HG03097 (cell line): ENCODE measurements at regions not wholly inside any gene's neighbourhood (a gene's known extent, or its start where the extent isn't known, plus 50 kb on each side); places are given as distances from the start of the nearest gene placed in this dataset.

Source experiments
- ATAC-seq: cut with Tn5 transposase; IDR thresholded peaks from one replicate; pipeline ENCODE4 v1.9.1; 2021; ENCODE audit not compliant: unreplicated experiment, low FRiP score

DNA sequence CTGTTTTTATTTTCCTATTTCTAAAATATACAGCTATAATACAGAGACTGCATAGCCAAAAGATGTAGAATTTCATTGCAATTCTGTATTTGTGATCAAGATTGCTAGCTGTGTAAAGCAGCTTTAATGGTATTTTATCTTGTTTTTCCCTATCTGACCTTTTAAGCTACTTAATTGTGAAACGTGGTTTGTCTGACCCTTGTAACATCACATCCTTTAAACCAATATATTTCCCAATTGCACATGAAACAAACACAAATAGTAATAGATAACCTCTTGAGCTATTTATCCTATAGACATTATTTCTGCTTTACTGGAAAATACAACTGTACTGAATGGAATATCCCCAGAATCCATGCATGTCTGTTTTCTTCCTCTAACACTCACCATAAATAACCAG, 112.2 kb upstream of the PLPPR4 start:
- ATAC-seq: no peak

DNA sequence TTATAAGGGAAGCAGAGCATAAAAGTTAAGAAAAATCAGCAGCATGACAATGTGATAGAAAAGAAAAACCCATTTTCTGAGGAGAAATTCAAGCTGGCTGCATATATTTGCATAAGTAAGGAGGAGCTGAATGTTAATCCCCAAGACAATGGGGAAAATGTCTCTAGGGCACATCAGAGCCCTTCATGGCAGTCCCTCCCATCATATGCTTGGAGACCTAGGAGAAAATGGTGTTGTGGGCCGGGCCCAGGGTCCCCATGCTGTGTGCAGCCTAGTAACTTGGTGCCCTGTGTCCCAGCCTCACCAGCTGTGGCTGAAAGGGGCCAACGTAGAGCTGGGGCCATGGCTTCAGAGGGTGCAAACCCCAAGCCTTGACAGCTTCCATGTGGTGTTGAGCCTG, 100.6 kb upstream of the PLPPR4 start:
- no peak for ATAC-seq

DNA sequence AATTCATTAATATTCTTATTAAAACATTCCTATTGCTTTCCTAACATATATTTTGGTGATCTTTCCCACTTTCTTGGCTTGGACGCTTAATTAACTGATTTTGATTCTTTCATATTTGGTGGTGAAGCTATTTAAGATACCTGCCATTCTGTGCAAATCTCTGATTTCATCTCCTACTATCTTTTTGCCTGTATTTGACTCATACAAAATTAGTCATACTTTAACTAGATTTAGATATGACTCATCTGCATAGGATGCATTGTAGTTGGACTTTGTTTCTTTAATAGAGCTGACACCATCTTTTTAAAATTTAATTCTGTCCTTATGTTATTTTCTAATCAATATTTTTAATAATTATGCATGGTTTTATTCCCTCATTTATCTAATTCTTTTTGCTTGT, 93.8 kb upstream of the PLPPR4 start:
- no peak for ATAC-seq

DNA sequence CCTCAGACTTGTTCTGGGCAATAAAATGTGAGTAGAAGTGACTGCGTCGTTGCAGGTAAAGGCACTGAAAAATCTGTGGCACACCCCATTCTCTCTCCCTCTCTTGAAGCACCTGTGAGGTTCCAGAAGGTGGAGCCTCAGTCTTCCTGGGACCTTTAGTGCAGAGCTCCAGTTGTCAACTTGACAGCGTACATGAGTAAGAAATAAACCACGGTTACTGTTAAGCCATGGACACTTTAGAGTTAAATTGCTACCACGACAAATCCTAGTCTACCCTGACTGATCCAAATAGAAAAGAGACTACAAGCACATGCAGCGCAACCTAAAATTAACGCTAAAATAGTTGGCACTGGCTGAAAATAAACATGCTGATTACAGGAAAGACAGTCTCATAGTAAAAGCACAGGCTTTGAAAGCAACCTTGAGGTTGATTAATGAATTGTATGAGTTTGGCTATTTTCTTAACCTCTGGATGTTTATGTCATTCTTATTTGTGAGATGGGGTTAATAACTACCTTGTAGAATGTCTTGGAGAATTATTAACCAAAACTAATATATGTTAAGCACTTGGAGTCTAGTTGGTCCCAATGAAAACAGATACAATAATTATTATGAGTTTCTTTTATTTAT, 93.0 kb upstream of the PLPPR4 start:
- no peak for ATAC-seq

DNA sequence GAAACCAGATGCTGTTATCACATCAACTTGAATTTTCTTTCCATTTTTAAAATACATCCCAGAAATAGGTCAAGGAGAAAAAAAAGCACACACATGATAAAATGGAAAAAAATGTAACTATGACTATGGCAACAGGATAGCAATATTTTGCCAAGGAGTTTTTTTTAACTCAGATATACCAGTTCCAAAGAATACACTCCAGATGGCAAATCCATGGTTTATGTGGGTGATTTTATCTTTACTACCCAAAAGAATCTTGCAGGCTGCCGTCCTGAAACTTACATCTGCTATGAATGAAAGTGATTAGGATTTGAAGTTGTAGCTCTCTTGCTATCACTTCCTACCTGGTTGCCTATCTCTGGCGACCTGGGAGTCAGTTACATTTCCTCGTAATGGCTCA, 91.0 kb upstream of the PLPPR4 start:
- no peak for ATAC-seq

DNA sequence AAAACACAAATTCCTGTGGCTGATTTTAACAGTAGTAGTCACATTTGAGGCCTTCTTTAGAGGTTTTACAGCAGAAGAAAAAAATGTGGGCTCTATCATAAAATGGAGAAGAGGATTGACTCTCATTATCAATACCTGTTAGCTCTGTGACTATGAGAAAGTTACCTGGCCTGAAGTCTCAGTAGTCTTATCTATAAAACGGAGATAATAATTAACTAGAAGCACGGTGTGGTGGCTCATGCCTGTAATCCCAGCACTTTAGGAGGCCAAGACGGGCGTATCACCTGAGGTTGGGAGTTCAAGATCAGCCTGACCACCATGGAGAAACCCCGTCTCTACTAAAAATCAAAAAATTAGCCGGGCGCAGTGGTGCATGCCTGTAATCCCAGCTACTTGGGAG, 90.4 kb upstream of the PLPPR4 start:
- no peak for ATAC-seq

DNA sequence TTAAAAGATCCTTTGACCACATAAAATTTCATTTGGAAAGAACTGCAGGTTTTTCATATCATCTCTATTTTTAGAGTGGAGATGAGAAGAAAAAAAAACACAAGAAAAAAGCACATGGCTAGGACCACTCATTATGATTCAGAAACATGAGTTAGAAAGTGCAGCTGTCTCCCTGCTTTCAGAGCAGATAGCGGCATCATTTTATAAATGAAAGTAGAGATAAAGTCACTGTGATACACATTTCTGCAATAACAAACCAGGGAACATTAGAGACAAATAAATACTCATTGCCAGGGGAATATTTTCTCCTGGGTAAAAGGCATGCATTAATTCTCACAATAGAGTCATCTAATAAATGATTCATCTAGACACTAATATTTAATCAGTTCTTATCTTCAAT, 87.5 kb upstream of the PLPPR4 start:
- ATAC-seq: no peak

DNA sequence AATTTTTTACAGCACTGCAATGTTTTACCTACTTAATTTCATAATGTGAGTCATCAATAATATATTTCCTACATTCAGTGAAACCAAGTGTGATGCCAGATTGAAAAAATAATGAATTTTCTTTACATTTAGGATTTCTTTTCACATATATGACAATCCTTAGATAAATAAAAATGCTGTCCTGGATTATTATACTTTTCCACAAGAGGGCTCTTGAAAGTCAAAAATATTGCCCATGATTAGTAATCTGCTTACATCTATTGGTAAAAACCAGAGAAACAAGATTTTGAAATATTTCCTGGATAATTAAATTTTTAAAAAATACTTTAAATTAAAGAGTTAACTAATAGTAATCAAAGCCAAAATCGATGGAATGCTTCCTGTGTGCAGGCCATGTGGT, 86.8 kb upstream of the PLPPR4 start:
- ATAC-seq: no peak

DNA sequence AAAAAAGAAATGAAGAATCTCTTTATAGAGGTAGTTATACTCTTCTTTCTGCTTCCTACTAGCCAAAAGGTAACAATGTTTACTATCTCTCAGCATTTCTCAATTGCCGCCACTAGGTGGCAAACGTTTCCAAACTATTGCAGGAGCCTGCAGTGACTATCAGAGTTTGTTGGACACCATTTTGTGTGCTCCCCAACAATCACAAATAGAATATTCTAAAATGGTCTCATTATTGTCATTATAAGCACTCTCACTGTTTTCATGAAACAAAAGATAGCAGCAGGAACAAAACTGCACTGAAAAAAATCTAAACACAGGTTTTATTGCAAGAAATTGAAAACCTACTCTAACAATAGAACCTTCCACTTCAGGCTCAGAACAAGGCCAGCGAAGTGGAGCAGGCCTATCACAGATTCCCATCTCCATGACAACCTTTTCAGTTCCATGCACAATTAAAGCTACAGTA, 83.9 kb upstream of the PLPPR4 start:
- peak; percentile 97 for ATAC-seq

DNA sequence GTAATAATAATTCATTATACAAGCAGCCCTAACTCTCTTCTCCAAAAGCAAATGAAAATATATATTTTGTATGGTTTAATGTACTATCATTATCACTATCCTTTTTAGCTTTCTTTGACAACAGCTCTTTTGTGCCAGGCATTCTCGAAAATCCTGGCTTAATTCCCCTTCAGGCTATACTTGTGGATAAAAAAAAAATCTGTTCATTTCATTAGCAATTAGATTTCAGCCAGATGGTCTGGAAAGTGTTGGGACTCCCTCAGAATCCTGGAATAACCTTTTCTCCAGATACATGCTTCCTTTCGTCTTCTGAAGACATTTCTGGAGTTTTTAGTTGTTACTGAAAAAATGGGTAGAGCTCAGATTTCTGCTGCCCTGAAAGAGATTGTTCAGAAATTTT, 83.4 kb upstream of the PLPPR4 start:
- no peak for ATAC-seq

DNA sequence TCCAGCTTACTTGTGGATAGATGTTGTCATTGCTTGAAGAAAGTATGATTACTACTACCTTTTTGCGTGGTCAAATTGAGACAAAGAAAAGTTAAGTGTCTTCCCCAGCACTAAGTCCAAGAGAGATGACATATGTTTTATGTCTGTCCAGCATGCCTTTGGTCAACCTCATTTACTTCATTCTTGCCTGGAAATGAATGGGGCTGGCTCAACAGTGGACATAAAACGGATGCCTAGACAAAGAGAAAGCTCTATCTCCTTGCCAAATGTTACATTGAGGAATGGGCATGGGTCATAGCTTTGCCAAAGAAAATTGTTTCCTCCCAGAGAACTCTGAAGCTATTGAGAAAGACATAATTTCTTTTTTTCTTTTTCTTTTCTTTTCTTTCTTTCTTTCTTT, 82.4 kb upstream of the PLPPR4 start:
- ATAC-seq: no peak

DNA sequence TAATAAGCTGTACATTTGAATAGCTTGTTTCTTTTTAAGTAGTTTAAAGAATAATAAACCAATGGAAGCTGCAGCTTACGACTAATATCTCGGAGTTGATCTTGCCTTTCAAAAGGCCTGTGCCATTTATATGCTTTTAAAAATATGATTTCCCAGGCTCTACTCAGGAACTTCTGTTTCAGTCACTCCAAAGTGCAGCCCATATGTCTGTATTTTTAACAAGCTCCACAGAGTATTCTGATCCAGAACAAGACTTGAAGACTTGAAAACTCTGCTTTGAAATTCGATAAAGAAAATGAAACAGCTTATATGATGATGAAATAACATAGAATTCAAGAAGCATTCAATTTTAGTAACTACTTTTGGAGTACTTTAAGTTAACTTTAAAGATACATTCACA, 79.1 kb upstream of the PLPPR4 start:
- ATAC-seq: no peak

DNA sequence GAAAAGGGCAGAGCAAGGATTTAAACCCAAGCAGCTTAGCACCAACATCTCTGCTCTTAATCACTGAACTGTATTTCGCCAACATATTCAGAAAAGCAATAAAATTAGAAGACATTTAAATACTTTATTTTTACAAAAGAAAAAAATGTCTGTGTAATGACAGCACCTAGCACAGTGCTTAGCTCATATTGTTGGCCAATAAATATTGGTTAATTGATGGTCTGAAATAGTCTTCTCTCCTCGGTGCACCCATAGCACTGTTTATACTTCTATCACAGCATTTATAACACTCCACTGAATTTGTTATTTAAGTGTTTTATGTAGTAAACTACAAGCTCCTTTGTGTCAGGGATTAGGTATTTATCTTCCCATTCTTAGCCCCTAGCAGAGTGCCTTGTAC, 70.9 kb upstream of the PLPPR4 start:
- no peak for ATAC-seq

DNA sequence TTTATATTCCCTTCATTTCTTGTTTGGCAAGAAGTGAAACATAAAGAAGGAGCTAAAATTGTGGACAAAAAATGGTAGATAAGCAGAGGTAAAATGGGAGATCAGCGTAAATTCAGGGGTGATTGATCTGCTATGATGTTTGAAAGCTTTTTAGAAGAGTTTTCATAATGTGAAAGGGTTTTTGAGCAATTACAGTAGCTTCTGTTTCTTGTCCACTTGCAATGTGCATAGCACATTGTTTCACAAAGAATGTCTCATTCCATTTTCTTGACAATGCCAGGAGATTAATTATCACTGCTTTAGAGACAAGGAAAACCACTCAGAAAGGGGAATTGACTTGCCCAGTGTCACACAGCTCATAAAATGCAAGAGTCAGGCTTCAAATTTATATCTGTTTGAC, 65.9 kb upstream of the PLPPR4 start:
- no peak for ATAC-seq

DNA sequence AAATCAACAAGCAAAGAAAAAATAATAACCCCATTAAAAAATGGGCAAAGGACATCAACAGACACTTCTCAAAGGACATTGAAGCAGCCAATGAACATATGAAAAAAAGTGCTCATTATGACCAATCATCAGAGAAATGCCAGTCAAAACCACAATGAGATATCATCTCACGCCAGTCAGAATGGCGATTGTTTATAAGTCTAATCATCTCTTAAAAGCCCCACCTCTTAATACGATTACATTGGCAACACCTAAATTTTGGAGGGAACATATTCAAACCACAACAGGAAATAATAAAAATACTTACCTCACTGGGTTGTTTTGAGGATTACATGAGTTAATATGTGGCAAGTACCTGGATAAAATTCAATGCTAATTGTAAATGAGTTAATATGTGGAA, 57.1 kb upstream of the PLPPR4 start:
- no peak for ATAC-seq
